Lower leg skin (tissue), 4 donors: ENCODE measurements at regions not wholly inside any gene's neighbourhood (a gene's known extent, or its start where the extent isn't known, plus 50 kb on each side); places are given as distances from the start of the nearest gene placed in this dataset.

ENCODE experiments used
- DNase-seq, 2 donors: peaks; one replicate each; pipeline ENCODE4 v3.0.0-alpha.2; 2019; ENCODE audit warnings: low spot score in 2 of 2
- H3K4me3 ChIP-seq: fragments of 200-600 bp; sonication (generic); 2 replicates; pipeline ENCODE4 v1.5.1; 2017; ENCODE audit warnings: mild to moderate bottlenecking, low read depth; ENCODE audit not compliant: poor library complexity, severe bottlenecking
- POLR2A ChIP-seq, 2 donors: fragments of 450-650 bp; IDR thresholded peaks; one replicate each; pipeline ENCODE4 v1.6.1; 2016 to 2017; ENCODE audit warnings: antibody characterized with exemption in 2 of 2, mild to moderate bottlenecking in 1 of 2, moderate library complexity in 1 of 2
- WGBS, 2 donors: methylation state at CpG; one replicate each; pipeline ENCODE4 v1.1.5; 2018; 5-methylcytosine and 5-hydroxymethylcytosine counted together
- intact Hi-C: fragments of 100-400 bp; cut with DNase I; formaldehyde crosslinking; loops from one replicate; pipeline ENCODE4 v1.15.0; 2023; ENCODE audit warnings: low total_unique reads
- TF ChIP-seq, protein P1 (sequence below), 3 donors: fragments of 450-650 bp; IDR thresholded peaks; one replicate each; pipeline ENCODE4 v1.5.1; 2016; ENCODE audit warnings: antibody characterized with exemption in 3 of 3, mild to moderate bottlenecking in 3 of 3, moderate library complexity in 2 of 3

DNA sequence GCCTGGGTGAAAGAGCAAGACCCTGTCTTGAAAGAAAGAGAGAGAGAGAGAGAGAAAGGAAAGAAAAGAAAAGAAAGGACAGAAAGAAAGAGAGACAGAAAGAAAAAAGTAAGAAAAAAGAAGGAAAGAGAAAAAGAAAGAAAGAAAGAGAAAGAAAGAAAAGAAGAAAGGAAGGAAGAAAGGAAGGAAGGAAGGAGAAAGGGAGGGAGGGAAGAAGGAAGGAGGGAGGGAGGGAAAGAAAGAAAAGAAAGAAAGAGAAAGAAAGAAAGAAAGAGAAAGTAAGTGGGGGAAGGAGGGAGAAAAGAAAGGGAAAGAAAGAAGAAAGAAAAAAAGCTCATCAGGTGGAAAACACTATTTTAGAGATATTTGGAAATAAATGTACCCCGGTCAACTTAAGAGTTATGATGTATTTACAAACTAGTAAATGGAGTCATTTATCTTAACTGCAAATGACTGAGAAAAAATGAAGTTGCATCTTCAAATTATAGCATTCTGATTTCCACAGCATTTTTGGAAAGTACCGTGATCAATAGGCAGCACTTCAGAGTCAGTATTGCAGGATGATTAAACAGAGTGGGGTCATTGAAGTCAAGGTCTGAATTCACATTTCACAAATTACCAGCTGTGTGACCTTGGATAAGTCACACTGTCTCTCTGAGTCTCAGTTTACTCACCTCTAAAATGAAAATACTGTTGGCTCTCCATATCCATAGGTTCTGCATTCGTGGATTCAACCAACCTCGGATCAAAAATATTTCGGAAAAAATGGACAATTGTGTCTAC, 64.1 kb upstream of the SMAD1 start:
- H3K4me3 ChIP-seq = no peak overlapping the region
- WGBS, 2 donors = 93 to 94% methylated on average over 5 of the region's 5 CpGs
- intact Hi-C loops = no loop called here
- DNase-seq = no peak
- TF ChIP-seq POLR2A (IDR thresholded peaks at IDR 0.05) = no peak
- TF ChIP-seq, protein P1, sequence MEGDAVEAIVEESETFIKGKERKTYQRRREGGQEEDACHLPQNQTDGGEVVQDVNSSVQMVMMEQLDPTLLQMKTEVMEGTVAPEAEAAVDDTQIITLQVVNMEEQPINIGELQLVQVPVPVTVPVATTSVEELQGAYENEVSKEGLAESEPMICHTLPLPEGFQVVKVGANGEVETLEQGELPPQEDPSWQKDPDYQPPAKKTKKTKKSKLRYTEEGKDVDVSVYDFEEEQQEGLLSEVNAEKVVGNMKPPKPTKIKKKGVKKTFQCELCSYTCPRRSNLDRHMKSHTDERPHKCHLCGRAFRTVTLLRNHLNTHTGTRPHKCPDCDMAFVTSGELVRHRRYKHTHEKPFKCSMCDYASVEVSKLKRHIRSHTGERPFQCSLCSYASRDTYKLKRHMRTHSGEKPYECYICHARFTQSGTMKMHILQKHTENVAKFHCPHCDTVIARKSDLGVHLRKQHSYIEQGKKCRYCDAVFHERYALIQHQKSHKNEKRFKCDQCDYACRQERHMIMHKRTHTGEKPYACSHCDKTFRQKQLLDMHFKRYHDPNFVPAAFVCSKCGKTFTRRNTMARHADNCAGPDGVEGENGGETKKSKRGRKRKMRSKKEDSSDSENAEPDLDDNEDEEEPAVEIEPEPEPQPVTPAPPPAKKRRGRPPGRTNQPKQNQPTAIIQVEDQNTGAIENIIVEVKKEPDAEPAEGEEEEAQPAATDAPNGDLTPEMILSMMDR (IDR thresholded peaks at IDR 0.05) = no peak

DNA sequence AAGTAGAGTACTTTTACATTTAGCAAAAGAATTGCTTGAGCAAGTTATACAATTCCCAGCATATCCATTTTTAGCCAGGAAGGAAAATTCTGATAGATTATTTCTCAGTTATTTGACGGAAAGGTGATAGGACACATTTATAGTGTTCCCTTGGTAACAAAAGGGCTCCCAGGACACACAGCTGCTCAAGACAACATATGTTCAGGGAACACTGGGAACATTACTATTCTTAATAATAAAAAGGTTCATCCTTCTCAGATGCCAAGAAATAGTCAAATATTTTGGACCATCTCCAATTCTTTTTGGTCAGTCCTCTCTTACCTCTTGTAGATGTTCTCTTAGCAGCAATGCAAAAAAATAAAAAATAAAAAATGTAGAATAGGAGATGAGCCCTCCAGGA, 66.8 kb upstream of the SMAD1 start:
- DNase-seq = no peak
- WGBS, 2 donors = 81 to 86% methylated on average over 1 of the region's 1 CpG
- H3K4me3 ChIP-seq = no peak overlapping the region
- no peak for TF ChIP-seq POLR2A (IDR thresholded peaks at IDR 0.05)
- TF ChIP-seq, protein P1 (IDR thresholded peaks at IDR 0.05) = no peak
- intact Hi-C loops = no loop called here

DNA sequence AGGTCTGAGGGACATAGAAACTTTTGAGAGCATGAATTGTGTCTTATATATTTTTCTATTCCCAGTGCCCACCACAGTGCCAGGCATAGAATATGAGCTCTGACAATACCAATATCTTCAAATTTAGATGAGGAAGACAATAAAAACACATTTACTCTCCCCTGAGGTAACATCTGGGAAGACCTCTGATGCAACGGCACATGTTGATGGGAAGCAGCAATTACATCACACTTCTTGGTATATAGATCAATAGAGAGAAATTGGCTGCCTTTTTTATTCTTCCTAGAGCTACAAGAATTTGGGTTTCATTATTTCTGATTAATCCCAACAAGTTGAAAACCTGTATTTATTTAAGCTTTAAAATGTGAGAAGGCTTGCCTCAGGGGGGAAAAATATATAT, 67.4 kb upstream of the SMAD1 start:
- no peak for DNase-seq
- 55 to 58% methylated on average over 1 of the region's 1 CpG for WGBS, 2 donors
- H3K4me3 ChIP-seq = no peak overlapping the region
- intact Hi-C loops = no loop called here
- TF ChIP-seq, protein P1 (IDR thresholded peaks at IDR 0.05) = no peak
- no peak for TF ChIP-seq POLR2A (IDR thresholded peaks at IDR 0.05)

DNA sequence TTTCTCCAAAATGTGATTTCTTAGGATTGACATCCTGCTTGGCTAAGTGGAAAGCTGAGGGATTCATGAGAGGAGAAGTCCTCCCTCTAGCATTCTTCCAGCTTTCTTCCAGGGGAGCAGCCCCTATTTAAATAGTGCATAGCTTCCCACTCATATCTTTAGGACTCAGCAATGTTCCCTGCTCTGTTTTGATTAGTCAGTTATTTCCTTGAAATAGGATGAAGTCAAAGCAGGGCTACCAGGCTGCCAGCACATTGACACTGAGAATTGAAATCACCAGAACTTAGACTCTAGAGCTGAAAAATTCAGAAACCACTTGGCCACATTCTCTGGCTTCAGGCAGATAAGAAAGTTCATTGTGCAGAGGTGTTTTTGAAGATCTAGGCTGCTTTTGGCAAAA, 74.7 kb upstream of the SMAD1 start:
- TF ChIP-seq POLR2A (IDR thresholded peaks at IDR 0.05) = no peak
- TF ChIP-seq, protein P1 (IDR thresholded peaks at IDR 0.05) = no peak
- intact Hi-C loops = no loop called here
- H3K4me3 ChIP-seq = no peak overlapping the region
- DNase-seq = no peak

DNA sequence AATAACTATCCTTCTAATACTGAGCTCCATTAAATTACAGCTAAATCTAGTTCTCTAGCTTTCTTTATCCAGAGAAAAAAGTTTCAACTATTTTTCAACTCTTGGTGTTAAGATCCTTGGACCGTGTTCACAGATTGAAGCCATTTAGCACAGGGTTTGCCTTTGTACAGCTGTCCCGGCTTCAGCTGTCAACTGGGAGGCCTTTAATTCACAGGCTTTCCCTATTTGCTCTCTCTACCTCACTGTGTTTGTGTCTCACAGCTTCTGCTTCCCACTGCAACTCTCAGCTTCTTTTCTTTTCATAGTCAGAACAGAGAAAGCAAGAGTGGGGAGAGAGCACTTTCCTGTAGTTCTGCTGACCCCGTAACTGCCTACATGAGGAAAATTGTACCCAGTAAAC, 76.9 kb upstream of the SMAD1 start:
- 64 to 74% methylated on average over 3 of the region's 3 CpGs for WGBS, 2 donors

More for the DNA sequence above, 76.9 kb upstream of the SMAD1 start:
- intact Hi-C loops = no loop called here
- no peak for TF ChIP-seq POLR2A (IDR thresholded peaks at IDR 0.05)
- TF ChIP-seq, protein P1 (IDR thresholded peaks at IDR 0.05) = no peak
- no peak overlapping the region for H3K4me3 ChIP-seq
- no peak for DNase-seq
